Gastrocnemius medialis (tissue), 4 donors: ENCODE measurements at regions not wholly inside any gene's neighbourhood (a gene's known extent, or its start where the extent isn't known, plus 50 kb on each side); places are given as distances from the start of the nearest gene placed in this dataset.

ENCODE experiments used
- ATAC-seq, 2 donors: fragments of 150-250 bp; one replicate each; pipeline ENCODE4 v1.9.1; 2016
- DNase-seq, 2 donors: peaks; one replicate each; pipeline ENCODE4 v3.0.0-alpha.2; 2019
- H3K27ac ChIP-seq, 4 donors: fragments of 200-600 bp; sonication (generic); 1 replicate in 1 of 4; 2 replicates in 3 of 4; pipeline ENCODE4 v1.5.1; 2016 to 2018; ENCODE audit warnings: mild to moderate bottlenecking in 2 of 4, moderate library complexity in 1 of 4
- H3K27me3 ChIP-seq, 3 donors: fragments of 200-600 bp; sonication (generic) in 2 of 3; 1 replicate in 1 of 3; 2 replicates in 2 of 3; pipeline versions ENCODE4 v1.5.1 to v1.6.0; 2016 to 2019; ENCODE audit warnings: mild to moderate bottlenecking in 1 of 3, moderate library complexity in 1 of 3
- H3K36me3 ChIP-seq, 2 donors: fragments of 200-600 bp; sonication (generic) in 1 of 2; one replicate each; pipeline ENCODE4 v1.5.1; 2017 to 2018
- H3K4me1 ChIP-seq, 2 donors: fragments of 200-600 bp; sonication (generic) in 1 of 2; one replicate each; pipeline ENCODE4 v1.5.1; 2016 to 2017; ENCODE audit warnings: mild to moderate bottlenecking in 2 of 2
- H3K4me3 ChIP-seq, 4 donors: fragments of 200-600 bp; sonication (generic) in 3 of 4; 1 replicate in 1 of 4; 2 replicates in 3 of 4; pipeline ENCODE4 v1.5.1; 2016 to 2019; ENCODE audit warnings: mild to moderate bottlenecking in 2 of 4
- H3K9me3 ChIP-seq, 3 donors: fragments of 200-600 bp; sonication (generic) in 2 of 3; 1 replicate in 1 of 3; 2 replicates in 2 of 3; pipeline ENCODE4 v1.5.1; 2016 to 2019
- CTCF ChIP-seq, 5 experiments: fragments of 450-650 bp in 3 of 5; fragments of 200-600 bp in 2 of 5; sonication (generic) in 2 of 5; IDR thresholded peaks in 4 of 5; conservative IDR thresholded peaks in 1 of 5; 1 replicate in 4 of 5; 2 replicates in 1 of 5; pipeline ENCODE4 v1.5.1; 2016 to 2019; ENCODE audit warnings: antibody characterized with exemption in 5 of 5, mild to moderate bottlenecking in 3 of 5, moderate library complexity in 3 of 5
- POLR2A ChIP-seq, 2 donors: fragments of 450-650 bp; IDR thresholded peaks; one replicate each; pipeline ENCODE4 v1.6.1; 2017; ENCODE audit warnings: antibody characterized with exemption in 2 of 2, mild to moderate bottlenecking in 2 of 2, moderate library complexity in 2 of 2
- in situ Hi-C, 4 donors: fragments of 200-750 bp; cut with MboI; loops; one replicate each; pipeline versions ENCODE4 v1.15.0 to v1.8.0; 2017; ENCODE audit warnings: low sequenced_read_pairs in 4 of 4
- intact Hi-C: fragments of 100-400 bp; cut with DNase I; formaldehyde crosslinking; loops from one replicate; pipeline ENCODE4 v1.15.1; 2023; ENCODE audit warnings: low total_unique reads

GRCh38 chr16:62709794-62710193 is 673.6 kb upstream of the CDH8 start:
- Histone ChIP-seq H3K36me3 (no peaks in the 10 kb centered on the region), H3K4me1 (no peaks in the 10 kb centered on the region), H3K27ac (no peak overlapping the region), H3K9me3 (no peaks in the 10 kb centered on the region), H3K27me3 (no peaks in the 10 kb centered on the region), H3K4me3 (no peak overlapping the region)
- intact Hi-C loops = no loop called here
- ATAC-seq (no peak), DNase-seq (no peak)
- TF ChIP-seq POLR2A (IDR thresholded peaks at IDR 0.05) (no peak), CTCF (IDR thresholded peaks at IDR 0.05 in 4 of 5, conservative IDR thresholded peaks at IDR 0.05 in 1 of 5) (no peak)
- in situ Hi-C loops = no loop called here

GRCh38 chr16:62701426-62701825 is 665.2 kb upstream of the CDH8 start:
- Histone ChIP-seq H3K9me3 (no peaks in the 10 kb centered on the region), H3K4me3 (no peak overlapping the region), H3K4me1 (no peaks in the 10 kb centered on the region), H3K36me3 (no peaks in the 10 kb centered on the region), H3K27me3 (no peaks in the 10 kb centered on the region), H3K27ac (no peak overlapping the region)
- in situ Hi-C loops (no loop called here), intact Hi-C loops (no loop called here)
- DNase-seq (no peak), ATAC-seq (no peak)
- TF ChIP-seq POLR2A (IDR thresholded peaks at IDR 0.05) (no peak), CTCF (IDR thresholded peaks at IDR 0.05 in 4 of 5, conservative IDR thresholded peaks at IDR 0.05 in 1 of 5) (no peak)

GRCh38 chr16:62700426-62701294 is 664.4 kb upstream of the CDH8 start:
- no peak overlapping the region for H3K27ac ChIP-seq
- H3K4me1 ChIP-seq = no peaks in the 10 kb centered on the region
- intact Hi-C loops = no loop called here
- H3K36me3 ChIP-seq = no peaks in the 10 kb centered on the region
- in situ Hi-C loops = no loop called here
- no peaks in the 10 kb centered on the region for H3K9me3 ChIP-seq
- no peaks in the 10 kb centered on the region for H3K27me3 ChIP-seq
- no peak overlapping the region for H3K4me3 ChIP-seq
- DNase-seq (no peak), ATAC-seq (no peak)
- TF ChIP-seq POLR2A (IDR thresholded peaks at IDR 0.05) (no peak), CTCF (IDR thresholded peaks at IDR 0.05 in 4 of 5, conservative IDR thresholded peaks at IDR 0.05 in 1 of 5) (no peak)

GRCh38 chr16:62692685-62693084 is 656.4 kb upstream of the CDH8 start:
- ATAC-seq (no peak), DNase-seq (no peak)
- Histone ChIP-seq H3K36me3 (no peaks in the 10 kb centered on the region), H3K27ac (no peak overlapping the region), H3K4me3 (no peak overlapping the region), H3K9me3 (no peaks in the 10 kb centered on the region), H3K27me3 (no peaks in the 10 kb centered on the region), H3K4me1 (no peaks in the 10 kb centered on the region)
- in situ Hi-C loops (no loop called here), intact Hi-C loops (no loop called here)
- TF ChIP-seq POLR2A (IDR thresholded peaks at IDR 0.05) = no peak
- TF ChIP-seq CTCF (IDR thresholded peaks at IDR 0.05 in 4 of 5, conservative IDR thresholded peaks at IDR 0.05 in 1 of 5) = no peak
